GM08714 (cell line): ENCODE measurements at regions not wholly inside any gene's neighbourhood (a gene's known extent, or its start where the extent isn't known, plus 50 kb on each side); places are given as distances from the start of the nearest gene placed in this dataset.

Source experiments
- H3K4me3 ChIP-seq: fragments of 200-500 bp; sonication (Bioruptor generic); 2 replicates; pipeline ENCODE4 v1.5.1; 2014; ENCODE audit warnings: mild to moderate bottlenecking, low read length, inconsistent platforms
- ZNF274 ChIP-seq: IDR thresholded peaks from 2 replicates; pipeline ENCODE4 v1.6.1; 2012; ENCODE audit warnings: mild to moderate bottlenecking, low read depth, low read length

- no peak overlapping the region for H3K4me3 ChIP-seq
- no peak for TF ChIP-seq ZNF274
Observed at GRCh38 chr13:30027569-30028455, 177.4 kb upstream of the UBL3 start.

GRCh38 chr13:30026909-30027308 is 176.5 kb upstream of the UBL3 start:
- H3K4me3 ChIP-seq: no peak overlapping the region
- no peak for TF ChIP-seq ZNF274

- no peak overlapping the region for H3K4me3 ChIP-seq
- no peak for TF ChIP-seq ZNF274
Observed at GRCh38 chr13:30026093-30026492, 175.7 kb upstream of the UBL3 start.

DNA sequence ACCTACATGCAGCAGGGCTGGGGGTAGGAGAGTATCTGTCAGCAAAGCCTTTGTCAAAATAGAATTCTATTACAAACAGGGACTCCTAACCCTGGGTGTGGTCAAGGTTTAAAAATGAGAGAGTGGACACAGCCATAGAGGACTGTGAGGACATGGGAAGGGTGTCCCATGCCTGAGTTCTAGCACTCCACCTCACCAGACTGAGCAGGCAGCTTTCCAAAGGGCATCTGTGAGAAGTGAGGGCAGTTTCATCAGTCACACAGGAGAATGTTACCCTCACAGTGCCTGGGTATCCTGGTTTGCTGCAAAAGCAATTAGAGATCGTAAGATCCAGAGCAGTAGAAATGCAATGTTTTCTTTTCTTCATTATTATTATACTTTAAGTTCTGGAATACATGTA is 174.9 kb upstream of the UBL3 start:
- H3K4me3 ChIP-seq: no peak overlapping the region
- no peak for TF ChIP-seq ZNF274

GRCh38 chr13:30024125-30024865 is 173.9 kb upstream of the UBL3 start:
- H3K4me3 ChIP-seq: no peak overlapping the region
- no peak for TF ChIP-seq ZNF274

GRCh38 chr13:30023196-30023895 is 172.9 kb upstream of the UBL3 start:
- no peak for TF ChIP-seq ZNF274
- H3K4me3 ChIP-seq: no peak overlapping the region

DNA sequence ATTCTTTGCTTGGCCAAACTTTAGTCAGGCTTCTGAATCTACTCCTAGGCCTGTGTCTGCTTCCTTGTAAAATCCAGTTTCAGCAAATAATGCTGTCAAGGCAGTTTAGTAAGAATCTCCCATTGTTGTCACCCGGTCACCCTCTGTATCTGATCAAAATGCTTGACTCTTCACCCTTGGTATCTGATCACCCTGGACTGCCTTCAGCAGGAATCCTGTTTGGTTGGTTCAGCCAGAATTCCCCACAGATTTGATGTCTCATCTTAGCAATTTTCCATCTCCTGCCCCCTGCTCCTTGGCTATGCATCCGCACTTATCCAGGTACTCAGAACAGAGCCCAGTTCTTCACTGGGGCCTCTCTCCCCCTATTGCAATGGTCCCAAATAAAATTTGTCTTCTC is 172.4 kb upstream of the UBL3 start:
- H3K4me3 ChIP-seq: no peak overlapping the region
- TF ChIP-seq ZNF274: no peak

DNA sequence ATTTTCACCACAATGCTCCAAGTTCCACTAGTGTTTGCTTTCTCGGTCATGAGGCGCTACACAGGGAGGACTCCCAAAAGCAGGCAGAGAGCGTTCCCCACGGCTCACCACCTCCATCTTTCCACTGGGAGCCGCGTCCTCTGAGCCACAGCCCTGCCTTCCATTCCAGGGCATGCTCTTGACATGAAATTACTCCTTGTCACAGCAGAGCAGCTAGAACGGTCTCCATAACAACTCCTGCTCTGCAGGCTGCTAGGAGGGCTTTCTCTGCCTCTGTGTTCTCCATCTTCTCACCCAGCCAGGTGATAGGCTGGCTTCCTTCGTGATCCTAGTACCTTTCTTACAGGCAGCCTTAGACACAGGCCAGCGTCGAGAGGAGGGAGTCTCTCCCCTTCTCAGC is 171.8 kb upstream of the UBL3 start:
- H3K4me3 ChIP-seq: no peak overlapping the region
- no peak for TF ChIP-seq ZNF274

GRCh38 chr13:30021611-30022010 is 171.2 kb upstream of the UBL3 start:
- no peak for TF ChIP-seq ZNF274
- H3K4me3 ChIP-seq: no peak overlapping the region

DNA sequence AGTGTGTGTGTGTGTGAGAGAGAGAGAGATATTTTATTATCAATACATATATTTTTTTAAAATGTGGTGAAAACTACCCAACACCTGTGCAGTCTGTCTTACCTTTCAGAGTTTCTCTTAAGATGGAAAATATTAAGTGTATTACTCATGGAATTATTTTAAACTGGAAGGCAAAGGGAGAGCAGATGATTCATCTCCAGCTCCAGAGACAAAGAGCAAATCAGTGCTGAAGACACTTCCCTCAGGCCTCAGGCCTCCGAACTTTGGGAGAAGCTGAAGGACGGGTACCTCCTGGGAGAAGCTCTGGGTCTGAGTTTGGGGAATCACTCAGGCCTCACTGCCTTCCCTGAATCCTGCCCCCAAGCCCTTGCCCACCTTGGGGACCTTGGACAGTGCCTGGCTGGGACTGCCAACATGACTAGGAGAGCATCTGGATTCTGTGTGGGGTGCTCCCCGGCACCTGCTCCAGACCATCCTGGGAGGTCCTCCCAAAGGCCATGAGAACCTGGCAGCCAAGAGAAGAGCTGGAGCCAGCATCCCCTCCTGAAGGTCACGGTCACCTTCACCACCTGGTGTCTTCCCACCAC is 170.4 kb upstream of the UBL3 start:
- TF ChIP-seq ZNF274: no peak
- H3K4me3 ChIP-seq: no peak overlapping the region

GRCh38 chr13:30019648-30020626 is 169.5 kb upstream of the UBL3 start:
- no peak overlapping the region for H3K4me3 ChIP-seq
- TF ChIP-seq ZNF274: no peak

- TF ChIP-seq ZNF274: no peak
- no peak overlapping the region for H3K4me3 ChIP-seq
Observed at GRCh38 chr13:30017880-30018279, 167.5 kb upstream of the UBL3 start.

DNA sequence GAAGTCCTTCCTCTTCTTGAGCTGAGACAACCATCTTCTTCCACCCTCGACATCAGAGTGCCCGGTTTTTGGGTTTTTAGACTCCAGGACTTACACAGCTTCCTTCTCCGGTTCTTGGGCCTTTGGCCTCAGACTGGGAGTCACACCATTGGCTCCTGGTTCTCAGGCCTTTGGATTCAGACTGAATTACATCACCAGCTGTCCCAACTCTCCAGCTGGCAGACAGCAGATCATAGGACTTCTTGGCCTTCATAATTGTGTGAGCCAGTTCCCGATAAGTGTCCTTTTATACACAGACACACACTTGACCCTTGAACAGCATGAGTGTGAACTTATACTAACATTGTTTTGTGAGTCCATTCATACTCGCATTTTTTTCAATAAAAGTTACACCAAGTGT is 166.0 kb upstream of the UBL3 start:
- TF ChIP-seq ZNF274: no peak

GRCh38 chr13:30009411-30009810 is 159.0 kb upstream of the UBL3 start:
- no peak overlapping the region for H3K4me3 ChIP-seq
- no peak for TF ChIP-seq ZNF274

More for the DNA sequence above, 166.0 kb upstream of the UBL3 start:
- no peak overlapping the region for H3K4me3 ChIP-seq
